HG02938 (cell line): ENCODE measurements at regions not wholly inside any gene's neighbourhood (a gene's known extent, or its start where the extent isn't known, plus 50 kb on each side); places are given as distances from the start of the nearest gene placed in this dataset.
"Not testable (repeated sequence)": the region's sequence is repeated elsewhere in the genome, so short reads cannot be mapped to it uniquely, and the experiment has no call there.

Source experiments
- ATAC-seq: cut with Tn5 transposase; IDR thresholded peaks from one replicate; pipeline ENCODE4 v1.9.1; 2021; ENCODE audit warnings: mild to moderate bottlenecking, moderate library complexity; ENCODE audit not compliant: unreplicated experiment

- no peak for ATAC-seq
Observed at GRCh38 chr3:105976196-105976595, 107.4 kb upstream of the CBLB start.

- ATAC-seq = no peak
Observed at GRCh38 chr3:105979961-105980360, 111.1 kb upstream of the CBLB start.

- ATAC-seq = no peak
Observed at GRCh38 chr3:105982207-105982606, 113.4 kb upstream of the CBLB start.

GRCh38 chr3:105984837-105985236 lies 116.0 kb upstream of the CBLB start:
- no peak for ATAC-seq

- not testable (repeated sequence) for ATAC-seq
Observed at GRCh38 chr3:105986343-105986742, 117.5 kb upstream of the CBLB start.

- no peak for ATAC-seq
Observed at GRCh38 chr3:105987809-105988208, 119.0 kb upstream of the CBLB start.

- no peak for ATAC-seq
Observed at GRCh38 chr3:105988540-105989212, 119.9 kb upstream of the CBLB start.

- ATAC-seq = no peak
Observed at GRCh38 chr3:105996781-105997180, 128.0 kb upstream of the CBLB start.

- no peak for ATAC-seq
Observed at GRCh38 chr3:105997466-105997799, 128.6 kb upstream of the CBLB start.

GRCh38 chr3:105997800-105998526 lies 129.2 kb upstream of the CBLB start:
- ATAC-seq = no peak

GRCh38 chr3:105999856-106000255 lies 131.0 kb upstream of the CBLB start:
- no peak for ATAC-seq

- ATAC-seq = no peak
Observed at GRCh38 chr3:106001923-106002322, 133.1 kb upstream of the CBLB start.

GRCh38 chr3:106004137-106004681 lies 135.4 kb upstream of the CBLB start:
- no peak for ATAC-seq

GRCh38 chr3:106004826-106005225 lies 136.0 kb upstream of the CBLB start:
- ATAC-seq = no peak

GRCh38 chr3:106006001-106006400 lies 137.2 kb upstream of the CBLB start:
- no peak for ATAC-seq

GRCh38 chr3:106006571-106006970 lies 137.8 kb upstream of the CBLB start:
- no peak for ATAC-seq

GRCh38 chr3:106007512-106007911 lies 138.7 kb upstream of the CBLB start:
- ATAC-seq = no peak

GRCh38 chr3:106008766-106009165 lies 140.0 kb upstream of the CBLB start:
- no peak for ATAC-seq

- no peak for ATAC-seq
Observed at GRCh38 chr3:106010829-106011228, 142.0 kb upstream of the CBLB start.

- no peak for ATAC-seq
Observed at GRCh38 chr3:106013971-106014370, 145.2 kb upstream of the CBLB start.

GRCh38 chr3:106014518-106014917 lies 145.7 kb upstream of the CBLB start:
- no peak for ATAC-seq

- ATAC-seq = no peak
Observed at GRCh38 chr3:106014971-106015370, 146.2 kb upstream of the CBLB start.
